Glutamatergic neuron (in vitro differentiated cells): ENCODE measurements at regions not wholly inside any gene's neighbourhood (a gene's known extent, or its start where the extent isn't known, plus 50 kb on each side); places are given as distances from the start of the nearest gene placed in this dataset.
"Not testable (repeated sequence)": the region's sequence is repeated elsewhere in the genome, so short reads cannot be mapped to it uniquely, and the experiment has no call there.

Source experiments
- DNase-seq: peaks from one replicate; pipeline ENCODE4 v3.0.0; 2022
- H3K27ac Mint-ChIP-seq: one replicate; pipeline ENCODE4 v1.8.0; 2020; ENCODE audit warnings: mild to moderate bottlenecking, mixed read lengths, inconsistent platforms; ENCODE audit not compliant: unreplicated experiment
- H3K27me3 Mint-ChIP-seq: one replicate; pipeline ENCODE4 v1.8.0; 2020; ENCODE audit warnings: mild to moderate bottlenecking, moderate library complexity, mixed read lengths, inconsistent platforms; ENCODE audit not compliant: unreplicated experiment
- H3K36me3 Mint-ChIP-seq: one replicate; pipeline ENCODE4 v1.8.0; 2020; ENCODE audit warnings: mild to moderate bottlenecking, mixed read lengths, inconsistent platforms; ENCODE audit not compliant: unreplicated experiment
- H3K4me1 Mint-ChIP-seq: one replicate; pipeline ENCODE4 v1.8.0; 2020; ENCODE audit warnings: mild to moderate bottlenecking, low read depth, mixed read lengths, inconsistent platforms; ENCODE audit not compliant: unreplicated experiment
- H3K4me3 Mint-ChIP-seq: one replicate; pipeline ENCODE4 v1.8.0; 2020; ENCODE audit warnings: mild to moderate bottlenecking, mixed read lengths, inconsistent platforms; ENCODE audit not compliant: unreplicated experiment
- H3K9me3 Mint-ChIP-seq: one replicate; pipeline ENCODE4 v1.8.0; 2020; ENCODE audit warnings: mild to moderate bottlenecking, moderate library complexity, mixed read lengths, inconsistent platforms; ENCODE audit not compliant: unreplicated experiment
- CTCF ChIP-seq: fragments of 200-600 bp; sonication (generic); IDR thresholded peaks from one replicate; pipeline ENCODE4 v1.5.0; 2021; ENCODE audit not compliant: partially characterized antibody, unreplicated experiment

- no peak overlapping the region for H3K27ac Mint-ChIP-seq
- no peak for TF ChIP-seq CTCF
- H3K36me3 Mint-ChIP-seq, result no peaks in the 10 kb centered on the region
- DNase-seq, result no peak
- peaks cover 4% of the 10 kb centered on the region for H3K27me3 Mint-ChIP-seq
- no peak overlapping the region for H3K4me3 Mint-ChIP-seq
- H3K4me1 Mint-ChIP-seq, result peaks cover 4% of the 10 kb centered on the region
- H3K9me3 Mint-ChIP-seq, result peaks cover 2% of the 10 kb centered on the region
These were observed 101.4 kb downstream of the KATNIP start for GRCh38 chr16:27651301-27651700.

GRCh38 chr16:27657811-27658210 is 107.9 kb downstream of the KATNIP start:
- H3K27me3 Mint-ChIP-seq, result no peaks in the 10 kb centered on the region

GRCh38 chr16:27660507-27660906 is 110.6 kb downstream of the KATNIP start:
- DNase-seq, result no peak
- no peak overlapping the region for H3K4me3 Mint-ChIP-seq
- peaks cover 2% of the 10 kb centered on the region for H3K4me1 Mint-ChIP-seq
- H3K9me3 Mint-ChIP-seq, result peaks cover 3% of the 10 kb centered on the region
- no peak overlapping the region for H3K27ac Mint-ChIP-seq
- no peaks in the 10 kb centered on the region for H3K27me3 Mint-ChIP-seq
- no peaks in the 10 kb centered on the region for H3K36me3 Mint-ChIP-seq
- no peak for TF ChIP-seq CTCF

More at GRCh38 chr16:27657811-27658210, 107.9 kb downstream of the KATNIP start:
- Mint-ChIP-seq H3K27ac (no peak overlapping the region), H3K9me3 (peaks cover 3% of the 10 kb centered on the region), H3K36me3 (no peaks in the 10 kb centered on the region), H3K4me1 (no peaks in the 10 kb centered on the region), H3K4me3 (no peak overlapping the region)
- DNase-seq, result no peak
- TF ChIP-seq CTCF, result no peak

GRCh38 chr16:27663235-27663634 is 113.3 kb downstream of the KATNIP start:
- not testable (repeated sequence) for DNase-seq, H3K27me3 Mint-ChIP-seq, H3K27ac Mint-ChIP-seq, H3K9me3 Mint-ChIP-seq, H3K36me3 Mint-ChIP-seq, H3K4me3 Mint-ChIP-seq, H3K4me1 Mint-ChIP-seq

GRCh38 chr16:27665881-27666280 is 115.9 kb downstream of the KATNIP start:
- H3K27ac Mint-ChIP-seq, result no peak overlapping the region
- DNase-seq, result no peak
- H3K9me3 Mint-ChIP-seq, result no peaks in the 10 kb centered on the region
- no peak for TF ChIP-seq CTCF
- H3K4me3 Mint-ChIP-seq, result no peak overlapping the region
- peaks cover 13% of the 10 kb centered on the region for H3K4me1 Mint-ChIP-seq
- H3K27me3 Mint-ChIP-seq, result peaks cover 5% of the 10 kb centered on the region
- H3K36me3 Mint-ChIP-seq, result no peaks in the 10 kb centered on the region
